Activated effector memory CD4-positive, alpha-beta T cell treated with Interleukin-2 at 50 U/mL for 16 hours (primary cell): ENCODE measurements at regions not wholly inside any gene's neighbourhood (a gene's known extent, or its start where the extent isn't known, plus 50 kb on each side); places are given as distances from the start of the nearest gene placed in this dataset.
A peak's percentile ranks its signal among the peaks of the same experiment; 100 is the strongest.

ENCODE experiments used
- DNase-seq: peaks from one replicate; pipeline ENCODE4 v3.0.0-alpha.2; 2020

DNA sequence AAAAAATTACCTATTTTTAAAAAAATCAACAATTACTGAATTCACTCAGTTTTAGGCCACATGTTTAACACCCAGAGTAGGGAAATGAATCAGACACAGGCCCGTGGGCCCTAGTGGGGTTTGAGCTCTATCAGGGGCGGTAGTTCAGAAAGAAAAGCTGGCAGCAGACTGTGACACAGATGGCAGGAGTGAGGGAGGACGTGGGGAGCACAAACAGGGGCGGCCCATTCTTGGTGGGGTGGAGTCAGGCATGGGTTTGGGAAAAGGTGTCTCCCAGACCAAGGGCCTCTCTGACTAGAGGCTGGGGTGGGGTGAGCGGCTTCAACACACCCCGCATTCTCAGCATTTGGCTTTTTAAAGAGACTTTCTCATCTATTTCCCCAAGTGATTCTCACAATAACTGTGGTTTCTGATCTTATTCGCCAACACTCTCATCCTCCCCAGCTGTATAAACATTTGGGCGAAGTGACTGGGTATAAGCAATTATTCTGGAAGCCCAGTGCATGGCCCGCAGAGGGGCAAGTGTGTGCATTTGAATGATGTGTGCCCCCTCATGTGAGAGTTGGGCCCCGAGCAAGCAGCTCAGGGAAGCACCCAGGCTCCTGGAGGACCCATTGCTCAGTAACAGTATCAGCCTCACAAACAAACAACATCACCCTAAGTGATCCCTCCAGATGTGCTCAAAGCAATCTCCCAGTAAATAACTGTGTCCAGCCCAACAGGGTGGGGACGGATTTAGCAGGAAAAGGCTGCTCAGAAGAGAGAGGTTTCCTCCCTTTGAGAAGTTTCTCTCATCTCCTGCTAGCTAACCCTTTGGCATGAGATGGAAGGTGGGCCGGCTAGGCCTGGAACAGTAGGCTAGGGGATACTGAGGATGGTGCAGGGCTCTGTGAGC is 437.6 kb upstream of the ZMIZ1 start:
- DNase-seq = no peak

DNA sequence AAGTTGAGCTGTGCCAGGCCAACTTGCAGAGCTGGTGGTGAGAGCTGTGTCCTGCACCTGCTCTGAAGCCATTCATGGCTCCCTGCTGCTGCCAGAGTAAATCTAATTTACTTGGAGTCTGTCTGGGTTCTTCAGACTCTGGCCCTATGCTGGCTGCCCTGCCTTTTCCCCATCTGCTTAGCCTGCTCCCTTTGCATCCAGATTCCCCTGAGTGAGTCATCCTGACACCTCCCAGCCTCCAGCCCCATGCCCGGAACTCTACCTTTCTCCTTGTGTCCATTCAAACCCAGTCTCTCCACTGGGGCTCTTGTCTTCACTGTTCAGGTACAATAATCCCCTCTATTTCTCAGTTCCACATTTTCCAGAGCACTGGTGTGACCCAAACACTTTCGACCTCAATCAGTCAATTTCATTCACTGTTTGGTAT is 434.4 kb upstream of the ZMIZ1 start:
- DNase-seq = no peak

DNA sequence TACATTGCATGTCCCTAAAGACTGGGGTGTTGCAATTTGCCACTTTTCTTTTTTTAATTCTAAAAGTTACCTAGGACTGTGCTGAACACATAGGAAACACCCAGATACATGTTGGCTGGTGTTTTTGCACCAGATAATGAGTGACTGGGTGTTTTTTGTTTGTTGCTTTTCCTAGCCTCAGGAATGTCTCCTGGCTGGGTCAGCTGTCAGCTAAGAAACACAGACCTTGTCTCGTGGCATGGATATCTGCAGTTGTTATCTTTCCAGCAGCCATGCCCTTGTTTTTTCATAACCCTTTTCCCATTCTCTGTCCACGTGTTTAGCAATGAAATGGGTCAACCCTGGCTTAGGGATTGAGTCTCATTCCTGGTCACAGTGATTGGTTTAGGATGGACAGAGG is 433.9 kb upstream of the ZMIZ1 start:
- DNase-seq = no peak

DNA sequence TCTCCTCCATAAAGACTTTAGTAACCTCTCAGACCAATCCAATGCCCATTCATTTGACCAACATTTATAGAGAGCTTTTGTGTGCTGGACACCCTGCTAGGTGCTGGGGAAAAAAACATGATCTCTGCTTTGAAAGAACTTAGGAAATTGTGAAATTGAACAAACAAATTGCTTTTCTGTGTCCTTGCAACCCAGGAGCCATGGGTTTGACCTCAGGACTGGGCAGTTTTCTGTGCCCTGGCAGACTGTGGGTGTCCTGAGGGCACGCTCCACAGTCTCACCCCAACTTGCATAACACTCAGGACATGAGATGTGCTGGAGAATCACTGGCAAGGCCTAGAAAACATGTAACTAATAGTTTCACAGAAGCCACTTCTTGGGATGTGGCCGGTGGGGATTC is 429.1 kb upstream of the ZMIZ1 start:
- DNase-seq = no peak

DNA sequence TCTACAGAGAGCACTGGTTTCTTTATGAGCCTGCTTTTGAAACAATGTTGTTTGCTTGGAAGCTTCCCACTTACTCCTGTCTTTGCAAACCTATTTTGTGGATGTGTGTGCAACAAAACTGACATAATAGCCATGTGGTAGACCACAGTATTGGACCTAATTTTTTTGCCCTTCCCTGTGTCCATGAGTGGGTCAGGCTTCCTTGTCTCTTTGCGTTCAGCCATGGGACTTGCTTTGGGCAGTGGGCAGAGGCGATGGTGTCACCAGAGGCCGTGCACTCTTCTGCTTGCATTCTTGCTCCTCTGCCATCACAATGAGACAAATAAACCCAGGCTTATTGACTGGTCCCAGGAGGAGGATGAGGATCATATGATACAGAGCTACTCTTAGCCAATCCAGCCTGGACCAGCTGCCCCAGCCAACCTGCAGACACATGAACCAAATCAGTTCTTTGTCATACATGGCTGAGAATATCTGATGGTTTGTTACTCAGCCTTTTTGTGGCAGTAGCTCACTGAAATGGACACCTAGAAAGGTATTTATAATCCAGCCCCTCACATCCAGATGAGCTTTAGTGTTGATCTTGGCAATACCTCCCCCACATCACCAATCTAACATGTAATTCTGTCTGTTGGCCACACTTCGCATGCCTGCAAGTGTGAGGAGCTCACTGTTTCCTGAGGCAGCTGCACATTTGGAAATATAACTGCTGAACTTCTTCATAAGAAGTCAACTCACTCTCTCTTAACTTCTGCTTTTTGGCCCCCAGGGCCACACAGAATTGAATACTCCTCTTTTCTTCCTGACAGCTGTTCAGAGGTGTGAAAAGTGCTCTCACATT is 427.8 kb upstream of the ZMIZ1 start:
- no peak for DNase-seq

DNA sequence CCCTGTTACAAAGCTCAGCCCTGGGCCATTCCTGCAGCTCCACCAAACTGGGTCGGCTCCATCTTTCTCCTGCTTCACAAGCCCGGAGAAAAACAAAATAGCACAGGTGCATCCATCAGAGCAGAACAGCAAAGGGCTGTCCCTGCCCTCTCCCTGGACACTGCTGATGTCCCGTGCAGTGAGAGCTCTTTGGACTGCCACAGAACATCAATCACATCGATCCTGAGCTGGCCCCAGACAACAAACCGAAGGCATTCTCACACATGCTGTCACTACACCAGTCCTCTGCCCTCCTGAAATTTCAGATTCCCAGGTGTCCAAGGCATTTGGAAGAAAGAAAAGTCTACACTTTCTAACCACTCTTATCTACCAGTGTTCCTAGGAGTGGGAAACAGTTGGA is 427.1 kb upstream of the ZMIZ1 start:
- no peak for DNase-seq

DNA sequence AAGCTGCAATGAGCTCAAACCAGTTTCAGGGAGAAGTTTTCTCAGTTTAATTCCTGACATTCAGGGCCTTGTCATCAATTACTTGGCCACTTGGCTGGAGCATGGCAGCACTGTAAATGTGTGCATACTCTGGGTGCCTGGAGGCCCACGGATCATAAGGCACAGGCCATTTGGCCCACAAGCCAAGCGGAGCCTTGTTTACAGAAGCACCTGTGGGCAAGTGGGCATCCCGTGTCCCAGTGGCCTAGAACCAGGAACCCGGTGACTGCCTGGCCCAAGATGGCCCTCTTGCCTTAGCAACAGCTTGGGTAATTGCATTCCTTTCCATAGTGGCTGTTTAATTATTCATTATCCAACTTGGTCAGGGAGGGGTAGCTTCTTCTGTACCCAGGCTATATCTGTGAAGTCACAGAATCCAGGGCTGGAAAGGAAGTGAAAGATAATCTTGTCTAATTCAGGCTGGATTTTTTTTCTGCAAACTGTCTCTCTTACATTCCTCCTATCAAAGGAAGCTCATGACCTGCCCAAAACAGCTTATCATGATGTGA is 426.4 kb upstream of the ZMIZ1 start:
- DNase-seq = no peak

DNA sequence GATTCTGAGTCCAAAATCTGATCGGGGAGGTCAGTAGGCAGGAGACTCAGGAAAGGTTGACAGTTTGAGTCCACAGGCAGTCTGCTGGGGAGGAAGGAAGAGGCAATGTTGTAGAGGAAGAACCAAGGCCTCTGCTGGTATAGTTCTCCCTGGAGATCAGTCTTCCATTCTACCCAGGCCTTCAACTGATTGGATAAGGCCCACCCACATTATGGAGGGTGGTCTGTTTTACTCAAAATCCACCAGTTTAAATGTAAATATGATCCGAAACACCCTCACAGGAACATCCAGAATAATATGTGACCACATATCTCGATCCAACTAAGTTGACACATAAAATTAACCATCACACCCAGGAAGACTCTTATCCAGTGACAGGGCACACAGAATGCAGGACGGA is 425.3 kb upstream of the ZMIZ1 start:
- DNase-seq = no peak

DNA sequence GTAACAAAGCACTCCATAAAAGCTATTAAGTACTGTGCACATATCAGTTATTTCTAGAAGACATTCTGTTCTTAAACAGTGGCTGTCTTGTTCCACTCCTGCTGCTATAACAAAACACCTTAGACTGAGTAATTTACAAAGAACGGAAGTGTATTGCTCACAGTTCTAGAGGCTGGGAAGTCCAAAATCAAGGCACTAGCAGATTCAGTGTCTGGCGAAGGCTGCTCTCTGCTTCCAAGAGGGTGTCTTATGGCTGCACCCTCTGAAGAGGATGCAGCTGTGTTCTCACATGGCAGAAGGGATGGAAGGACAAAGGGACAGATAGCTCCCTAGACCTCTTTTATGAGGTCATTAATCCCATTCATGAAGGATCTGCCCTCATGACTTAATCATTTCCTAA is 424.2 kb upstream of the ZMIZ1 start:
- no peak for DNase-seq

DNA sequence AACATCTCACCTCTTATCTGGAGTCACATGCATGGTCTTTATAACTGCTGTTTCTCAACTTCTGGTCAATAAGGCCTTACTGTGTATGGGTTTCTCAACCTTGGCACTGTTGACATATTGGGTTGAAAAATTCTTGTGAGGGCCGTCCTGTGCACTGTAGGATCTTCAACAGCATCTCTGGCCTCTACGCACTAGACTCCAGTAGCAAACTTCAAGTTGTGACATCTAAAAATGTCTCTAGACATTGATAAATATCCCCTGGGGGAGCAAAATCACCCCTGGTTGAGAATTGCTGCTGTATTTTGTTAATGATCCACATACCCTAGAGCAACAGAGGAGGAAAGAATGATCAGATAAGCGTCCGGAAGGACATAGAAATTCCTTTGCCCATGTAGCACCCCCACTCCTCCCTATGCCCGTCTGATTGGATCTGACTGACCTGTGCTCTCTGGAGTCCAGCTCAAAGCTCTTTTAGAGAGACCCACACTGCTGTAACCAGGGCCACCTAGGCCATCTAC is 423.5 kb upstream of the ZMIZ1 start:
- DNase-seq = no peak

DNA sequence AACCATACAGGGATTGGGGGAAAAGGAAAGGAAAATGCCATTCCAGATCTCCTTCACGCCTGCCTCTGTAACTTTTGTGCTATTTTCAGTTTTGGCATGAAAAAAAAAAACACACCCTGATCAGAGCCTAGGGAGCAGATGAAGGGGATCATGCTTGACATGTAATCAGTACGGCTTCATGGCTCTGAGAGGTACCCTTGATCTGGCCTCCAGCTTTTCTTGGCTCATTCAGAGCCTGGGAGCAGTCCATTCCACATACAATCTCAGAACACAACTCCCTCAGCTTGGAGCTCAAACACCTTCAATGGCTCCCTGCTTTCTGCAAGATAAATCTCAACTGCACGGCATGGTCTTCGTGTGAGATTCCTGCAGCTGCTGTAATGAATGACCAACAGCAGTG is 422.8 kb upstream of the ZMIZ1 start:
- DNase-seq = no peak

DNA sequence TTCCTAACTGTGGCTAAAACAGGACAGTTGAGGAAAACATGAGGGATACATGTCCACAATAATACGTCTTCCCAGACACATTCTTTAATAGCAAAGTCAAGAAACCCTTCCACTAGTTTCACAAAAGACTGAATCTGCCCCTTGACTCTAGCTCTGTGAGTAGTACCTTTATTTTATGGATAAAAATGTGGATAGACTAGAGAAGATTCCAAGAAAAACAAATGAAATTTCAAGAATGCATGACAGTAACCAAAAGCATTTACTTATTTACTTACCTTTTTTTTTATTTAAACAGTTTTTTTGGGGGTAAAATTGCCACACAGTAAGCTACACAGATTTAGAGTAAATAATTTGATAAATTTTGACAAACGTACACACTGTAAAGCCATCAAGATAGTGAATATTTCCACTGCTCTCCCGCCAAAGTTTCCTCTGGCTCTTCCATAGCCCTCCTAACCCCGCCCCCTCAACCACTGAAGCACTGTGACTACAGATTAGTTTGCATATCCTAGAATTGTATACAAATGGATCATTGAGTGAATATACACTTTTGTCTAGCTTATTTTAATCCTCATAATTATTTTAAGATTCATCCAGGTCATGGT is 420.4 kb upstream of the ZMIZ1 start:
- no peak for DNase-seq

DNA sequence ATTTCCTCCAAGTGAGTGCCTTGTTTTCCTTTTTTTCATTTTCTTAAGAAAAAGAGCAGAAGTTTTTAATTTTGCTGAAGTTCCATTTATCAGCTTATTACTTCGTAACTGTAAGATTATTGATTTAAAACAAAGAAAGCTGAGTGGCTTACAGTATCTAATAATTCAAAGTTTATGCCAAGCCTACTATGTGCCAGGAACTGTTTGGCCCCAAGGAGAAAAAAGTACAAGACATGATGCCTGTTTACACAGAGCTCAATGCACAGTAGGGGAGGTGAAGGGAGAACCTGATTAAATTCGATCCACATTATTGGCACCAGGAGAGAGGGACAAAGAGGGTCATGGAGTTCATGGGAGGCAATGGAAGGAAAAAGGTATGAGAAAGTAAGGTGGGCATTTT is 419.3 kb upstream of the ZMIZ1 start:
- no peak for DNase-seq

DNA sequence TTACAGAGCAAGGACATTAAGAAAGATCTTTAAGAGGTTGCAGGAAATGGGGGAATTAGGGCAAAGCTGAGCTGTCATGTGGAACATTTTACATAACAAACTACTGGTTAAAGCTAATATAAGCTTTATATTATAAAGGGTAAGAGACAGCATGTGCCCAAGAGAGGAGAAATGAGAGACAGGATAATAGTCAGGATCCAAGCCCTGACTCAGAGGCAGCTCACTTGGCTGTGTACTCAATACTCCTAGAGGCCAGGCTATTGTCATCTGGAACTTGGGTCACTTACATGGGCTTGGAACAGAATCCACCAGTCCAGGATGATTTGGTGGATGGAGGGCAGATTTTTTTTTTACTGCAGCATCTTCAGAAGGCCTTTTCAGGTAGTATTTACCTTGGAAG is 418.6 kb upstream of the ZMIZ1 start:
- DNase-seq = no peak

DNA sequence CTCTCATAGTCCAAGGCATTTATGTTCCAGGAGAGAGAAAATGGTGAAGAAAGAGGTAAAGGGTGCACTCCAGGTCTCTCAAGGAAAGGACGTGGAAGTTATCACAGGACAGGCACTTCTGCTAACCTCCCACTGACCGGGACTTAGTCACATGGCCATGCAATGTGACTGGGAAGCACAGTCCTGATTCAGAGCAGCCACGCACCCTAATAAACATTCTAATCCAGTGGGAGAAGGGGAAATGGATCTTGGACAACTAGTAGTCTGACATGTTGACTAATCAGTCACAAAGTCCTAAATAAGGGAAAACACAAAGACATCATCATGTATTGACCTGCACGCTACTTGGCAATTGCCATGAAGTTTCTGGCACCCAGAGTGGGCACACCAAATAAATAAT is 417.5 kb upstream of the ZMIZ1 start:
- no peak for DNase-seq

DNA sequence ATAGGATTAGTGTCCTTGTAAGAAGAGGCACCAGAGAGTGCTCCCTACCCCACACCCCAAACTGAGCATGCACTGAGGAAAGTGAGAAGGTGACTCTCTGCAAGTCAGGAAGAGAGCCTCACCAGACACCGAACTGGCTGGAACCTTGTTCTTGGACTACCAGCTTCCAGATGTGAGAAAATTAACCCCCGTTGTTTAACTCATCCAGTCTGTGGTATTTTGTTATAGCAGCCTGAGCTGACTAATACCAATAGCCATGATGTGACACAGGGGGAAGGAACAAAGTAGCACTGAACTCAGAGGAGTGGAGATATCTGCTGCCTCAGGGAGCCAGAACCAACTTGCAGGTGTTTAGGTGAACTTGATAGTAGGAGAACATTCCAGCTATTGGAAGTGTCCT is 415.2 kb upstream of the ZMIZ1 start:
- DNase-seq = no peak

DNA sequence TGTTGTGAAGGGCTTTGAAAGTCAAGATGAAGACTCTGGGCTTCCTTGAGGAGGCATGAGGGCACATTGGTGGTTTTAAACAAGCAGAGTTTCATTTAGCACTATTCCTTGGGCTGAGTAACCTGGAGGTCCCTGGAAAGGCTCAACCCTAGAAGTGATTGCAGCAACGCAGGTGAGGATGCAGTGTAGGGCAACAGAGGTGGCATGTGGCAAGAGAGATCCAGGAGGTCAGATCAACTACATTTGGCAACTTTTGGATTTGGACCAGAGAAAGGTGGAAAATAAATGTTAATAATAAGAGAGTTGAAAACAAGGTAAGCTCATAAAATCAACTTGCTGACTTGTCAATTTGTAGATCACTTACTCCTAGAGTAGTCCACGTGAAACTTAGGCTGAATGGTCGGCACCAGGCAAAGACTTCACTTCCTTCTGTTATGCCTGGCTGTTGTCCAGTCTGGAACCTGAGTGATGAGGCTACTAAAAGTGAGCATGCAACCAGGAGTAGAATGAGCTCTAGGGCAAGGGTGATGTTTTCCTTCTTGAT is 414.6 kb upstream of the ZMIZ1 start:
- no peak for DNase-seq

DNA sequence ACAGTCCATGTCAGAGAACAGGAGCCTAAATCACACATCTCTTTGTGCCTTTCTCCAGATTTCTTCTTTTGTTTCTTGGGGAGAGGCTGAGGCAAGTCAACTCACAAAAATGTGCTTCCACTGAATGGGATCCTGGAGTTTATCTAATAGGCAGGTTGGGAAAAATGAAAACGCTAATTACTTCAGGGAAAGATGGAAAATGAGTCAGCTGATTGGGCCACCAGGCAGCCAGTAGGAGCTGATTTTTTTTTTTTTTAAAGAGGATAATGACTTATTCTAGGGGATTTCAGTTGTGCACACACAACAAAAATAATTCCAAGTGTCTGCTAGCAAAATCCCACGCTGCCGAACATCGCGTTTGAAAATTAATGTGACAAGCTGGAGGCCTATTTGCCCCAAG is 412.8 kb upstream of the ZMIZ1 start:
- DNase-seq = no peak

DNA sequence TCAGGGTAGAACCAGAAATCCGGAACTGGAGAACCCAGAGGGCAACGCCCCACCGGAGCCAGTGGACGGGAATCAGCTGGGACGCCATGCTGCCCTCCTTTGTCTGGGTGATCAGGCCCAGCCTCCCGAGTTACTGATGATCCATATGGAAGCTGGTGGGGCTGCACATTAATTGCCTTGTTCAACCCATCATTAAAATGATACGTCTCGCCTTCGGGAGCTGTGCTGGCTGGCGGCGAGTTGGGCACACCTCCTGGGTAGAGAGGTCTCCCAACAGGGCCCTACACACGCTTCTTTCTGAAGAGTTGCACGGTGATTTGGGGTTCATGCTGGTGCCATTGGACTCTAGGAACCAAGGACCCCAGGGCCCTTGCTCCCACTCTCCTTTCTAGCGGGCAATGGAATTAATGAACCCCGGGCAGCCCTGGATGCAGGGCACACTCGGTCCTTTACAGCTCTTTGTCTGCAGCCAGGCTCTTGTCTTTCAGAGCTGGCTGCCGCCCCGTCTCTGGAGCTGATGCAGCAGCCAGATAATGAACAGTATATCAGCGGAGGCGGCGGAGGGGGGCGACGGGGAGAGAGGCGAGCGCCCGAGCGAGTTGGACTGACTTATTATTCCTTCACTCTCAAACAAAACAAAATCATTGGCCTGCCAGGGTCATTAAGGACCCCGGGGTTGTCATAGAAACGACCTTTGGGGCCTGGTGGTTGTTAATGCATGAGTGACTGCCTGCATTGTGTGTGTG is 412.2 kb upstream of the ZMIZ1 start:
- no peak for DNase-seq

DNA sequence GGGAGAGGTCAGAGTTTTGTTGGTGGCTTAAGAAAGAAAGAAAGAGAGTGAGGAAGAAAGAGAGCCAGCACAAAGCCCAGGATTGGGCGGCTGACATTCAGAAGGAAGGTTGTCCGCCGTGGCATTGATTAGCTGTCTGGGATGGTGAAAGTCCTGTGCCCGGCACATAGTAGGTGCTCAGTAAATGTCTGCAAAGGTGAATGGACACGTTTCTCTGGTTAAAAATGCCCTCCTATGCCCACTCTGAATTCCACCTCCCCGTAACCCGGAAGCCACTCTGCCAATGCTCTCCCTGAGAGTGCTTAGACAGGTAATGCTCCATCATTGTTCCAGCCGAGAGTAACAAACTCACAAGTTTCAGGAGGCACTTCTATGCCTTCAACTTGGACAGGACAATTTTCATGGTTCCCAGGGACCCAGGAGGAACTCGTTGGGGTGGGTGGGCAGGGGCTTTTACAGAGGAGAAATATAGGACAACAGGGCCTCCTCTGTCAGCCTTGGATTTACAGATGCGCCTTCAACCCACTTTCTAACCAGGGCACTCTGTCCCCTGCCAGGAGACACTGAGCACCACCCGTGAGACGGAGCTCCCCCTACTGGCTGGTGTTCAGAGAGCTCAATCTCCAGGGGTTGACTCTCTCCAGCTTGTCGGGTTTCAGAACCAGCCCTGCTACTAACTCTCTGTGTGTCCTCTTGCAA is 411.5 kb upstream of the ZMIZ1 start:
- peak; percentile 26 for DNase-seq

DNA sequence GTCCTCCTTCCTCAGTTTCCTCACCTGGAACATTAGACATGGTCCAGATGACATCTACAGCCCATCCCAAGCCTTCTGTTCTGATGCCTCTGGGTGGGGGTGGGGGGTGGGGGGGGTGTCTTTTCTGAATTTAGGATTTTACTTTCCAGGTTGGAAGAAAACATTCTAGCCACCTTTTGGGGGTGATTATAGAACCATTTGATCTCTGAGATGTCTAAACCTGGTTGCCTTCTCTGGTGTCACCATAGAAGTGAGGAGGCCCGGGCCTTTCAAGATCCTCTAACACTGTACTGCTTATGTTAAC is 411.0 kb upstream of the ZMIZ1 start:
- DNase-seq = no peak
